ENCODE measurements at regions not wholly inside any gene's neighbourhood (a gene's known extent, or its start where the extent isn't known, plus 50 kb on each side); places are given as distances from the start of the nearest gene placed in this dataset.

GRCh38 chr2:67339234-67339885 lies 57.8 kb upstream of the ETAA1 start:
- Histone ChIP-seq H2BK5ac (ENCODE audit: low read depth, low read length, poor library complexity, severe bottlenecking) (no peak overlapping the region), H4K8ac (ENCODE audit: low read length) (no peak overlapping the region), H2BK120ac (ENCODE audit: low read depth, low read length) (no peak overlapping the region), H2BK12ac (ENCODE audit: low read length in 2 of 2) (no peak overlapping the region), H2AK5ac (ENCODE audit: low read length, severe bottlenecking) (no peak overlapping the region), H3K9me3 (ENCODE audit: control insufficient read depth, low read length) (no peaks in the 10 kb centered on the region), H3K18ac (ENCODE audit: low read depth in 1 of 2, low read length in 2 of 2) (no peak overlapping the region), H2AFZ (ENCODE audit: low read depth, low read length) (no peak overlapping the region), H3K4me3 (ENCODE audit: insufficient read depth in 1 of 2, low read depth in 1 of 2, low read length in 2 of 2) (no peak overlapping the region), H3K79me1 (replicated peaks; ENCODE audit: low read length, poor library complexity, severe bottlenecking) (no peaks in the 10 kb centered on the region), H3K9ac (ENCODE audit: low read length) (no peak overlapping the region), H3K23ac (ENCODE audit: low read length in 2 of 2) (no peak overlapping the region), H3K4me2 (ENCODE audit: low read length, poor library complexity, severe bottlenecking) (no peak overlapping the region), H3K14ac (ENCODE audit: low read length in 2 of 2) (no peak overlapping the region), H3K4ac (ENCODE audit: low read depth in 1 of 2, low read length in 2 of 2) (no peak overlapping the region), H3K36me3 (ENCODE audit: control insufficient read depth in 1 of 2, insufficient read depth in 2 of 2, low read depth in 1 of 2, low read length in 2 of 2) (no peaks in the 10 kb centered on the region), H3K27me3 (ENCODE audit: control insufficient read depth in 1 of 2, insufficient read depth in 1 of 2, low read length in 2 of 2) (no peaks in the 10 kb centered on the region), H3K27ac (ENCODE audit: low read length, poor library complexity, severe bottlenecking) (no peak overlapping the region), H3K4me1 (ENCODE audit: control insufficient read depth, insufficient read depth, low read depth, low read length) (no peaks in the 10 kb centered on the region), H2BK15ac (ENCODE audit: low read depth, poor library complexity, severe bottlenecking) (no peak overlapping the region), H4K91ac (ENCODE audit: low read length) (no peak overlapping the region)
- DNase-seq = no peak
- 82% methylated on average over 3 of the region's 4 CpGs for WGBS

GRCh38 chr2:67340133-67341011 lies 56.8 kb upstream of the ETAA1 start:
- no peaks in the 10 kb centered on the region for H3K27me3 ChIP-seq (ENCODE audit: control insufficient read depth in 1 of 2, insufficient read depth in 1 of 2, low read length in 2 of 2)
- no peak overlapping the region for H3K27ac ChIP-seq (ENCODE audit: low read length, poor library complexity, severe bottlenecking)
- no peak overlapping the region for H2AFZ ChIP-seq (ENCODE audit: low read depth, low read length)
- no peaks in the 10 kb centered on the region for H3K36me3 ChIP-seq (ENCODE audit: control insufficient read depth in 1 of 2, insufficient read depth in 2 of 2, low read depth in 1 of 2, low read length in 2 of 2)
- H3K4ac ChIP-seq (ENCODE audit: low read depth in 1 of 2, low read length in 2 of 2) = no peak overlapping the region
- H4K8ac ChIP-seq (ENCODE audit: low read length) = no peak overlapping the region
- no peaks in the 10 kb centered on the region for H3K9me3 ChIP-seq (ENCODE audit: control insufficient read depth, low read length)
- H3K4me3 ChIP-seq (ENCODE audit: insufficient read depth in 1 of 2, low read depth in 1 of 2, low read length in 2 of 2) = no peak overlapping the region
- H3K18ac ChIP-seq (ENCODE audit: low read depth in 1 of 2, low read length in 2 of 2) = no peak overlapping the region
- H2BK120ac ChIP-seq (ENCODE audit: low read depth, low read length) = no peak overlapping the region
- no peak for DNase-seq
- no peak overlapping the region for H3K4me2 ChIP-seq (ENCODE audit: low read length, poor library complexity, severe bottlenecking)
- H2BK12ac ChIP-seq (ENCODE audit: low read length in 2 of 2) = peak overlapping the region in 1 of 2 experiments; percentile 31
- H4K91ac ChIP-seq (ENCODE audit: low read length) = no peak overlapping the region
- no peak overlapping the region for H3K23ac ChIP-seq (ENCODE audit: low read length in 2 of 2)
- no peak overlapping the region for H3K9ac ChIP-seq (ENCODE audit: low read length)
- 78% methylated on average over 6 of the region's 7 CpGs for WGBS
- no peak overlapping the region for H2BK5ac ChIP-seq (ENCODE audit: low read depth, low read length, poor library complexity, severe bottlenecking)
- H3K14ac ChIP-seq (ENCODE audit: low read length in 2 of 2) = no peak overlapping the region
- no peaks in the 10 kb centered on the region for H3K79me1 ChIP-seq (replicated peaks; ENCODE audit: low read length, poor library complexity, severe bottlenecking)
- H3K4me1 ChIP-seq (ENCODE audit: control insufficient read depth, insufficient read depth, low read depth, low read length) = no peaks in the 10 kb centered on the region
- H2BK15ac ChIP-seq (ENCODE audit: low read depth, poor library complexity, severe bottlenecking) = no peak overlapping the region
- no peak overlapping the region for H2AK5ac ChIP-seq (ENCODE audit: low read length, severe bottlenecking)

- H3K23ac ChIP-seq (ENCODE audit: low read length in 2 of 2) = no peak overlapping the region
- WGBS = 97% methylated on average over 1 of the region's 1 CpG
- H3K79me1 ChIP-seq (replicated peaks; ENCODE audit: low read length, poor library complexity, severe bottlenecking) = no peaks in the 10 kb centered on the region
- H3K36me3 ChIP-seq (ENCODE audit: control insufficient read depth in 1 of 2, insufficient read depth in 2 of 2, low read depth in 1 of 2, low read length in 2 of 2) = no peaks in the 10 kb centered on the region
- DNase-seq = no peak
- H4K91ac ChIP-seq (ENCODE audit: low read length) = no peak overlapping the region
- no peak overlapping the region for H3K9ac ChIP-seq (ENCODE audit: low read length)
- no peak overlapping the region for H2BK15ac ChIP-seq (ENCODE audit: low read depth, poor library complexity, severe bottlenecking)
- H3K4me1 ChIP-seq (ENCODE audit: control insufficient read depth, insufficient read depth, low read depth, low read length) = no peaks in the 10 kb centered on the region
- H3K18ac ChIP-seq (ENCODE audit: low read depth in 1 of 2, low read length in 2 of 2) = no peak overlapping the region
- H2AFZ ChIP-seq (ENCODE audit: low read depth, low read length) = no peak overlapping the region
- no peak overlapping the region for H3K4me2 ChIP-seq (ENCODE audit: low read length, poor library complexity, severe bottlenecking)
- H3K27ac ChIP-seq (ENCODE audit: low read length, poor library complexity, severe bottlenecking) = no peak overlapping the region
- no peak overlapping the region for H2BK12ac ChIP-seq (ENCODE audit: low read length in 2 of 2)
- H3K4me3 ChIP-seq (ENCODE audit: insufficient read depth in 1 of 2, low read depth in 1 of 2, low read length in 2 of 2) = no peak overlapping the region
- H2AK5ac ChIP-seq (ENCODE audit: low read length, severe bottlenecking) = no peak overlapping the region
- H3K27me3 ChIP-seq (ENCODE audit: control insufficient read depth in 1 of 2, insufficient read depth in 1 of 2, low read length in 2 of 2) = no peaks in the 10 kb centered on the region
- no peak overlapping the region for H4K8ac ChIP-seq (ENCODE audit: low read length)
- H2BK120ac ChIP-seq (ENCODE audit: low read depth, low read length) = no peak overlapping the region
- no peak overlapping the region for H3K14ac ChIP-seq (ENCODE audit: low read length in 2 of 2)
- H2BK5ac ChIP-seq (ENCODE audit: low read depth, low read length, poor library complexity, severe bottlenecking) = no peak overlapping the region
- H3K9me3 ChIP-seq (ENCODE audit: control insufficient read depth, low read length) = no peaks in the 10 kb centered on the region
- no peak overlapping the region for H3K4ac ChIP-seq (ENCODE audit: low read depth in 1 of 2, low read length in 2 of 2)
Observed at GRCh38 chr2:67341012-67341318, 56.2 kb upstream of the ETAA1 start.

DNA sequence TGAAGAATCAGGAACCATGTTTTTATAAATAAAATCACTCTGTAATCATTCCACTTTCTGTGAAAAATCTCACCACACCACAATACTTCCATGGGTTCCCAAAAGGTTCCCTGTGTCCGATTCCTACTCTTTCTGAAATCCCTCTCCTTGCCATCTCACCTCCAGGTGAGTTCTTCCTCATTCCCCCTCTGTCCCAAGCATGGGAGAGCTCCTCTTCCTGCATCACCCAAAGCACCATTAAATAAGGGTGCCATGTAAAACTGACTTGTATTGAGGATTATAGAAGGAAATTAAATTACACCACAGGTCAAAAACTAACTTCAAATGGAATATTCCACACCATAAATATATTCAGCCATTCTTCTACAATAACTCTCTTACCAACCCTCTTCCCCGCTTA lies 55.8 kb upstream of the ETAA1 start:
- H2AFZ ChIP-seq (ENCODE audit: low read depth, low read length) = no peak overlapping the region
- H3K27ac ChIP-seq (ENCODE audit: low read length, poor library complexity, severe bottlenecking) = no peak overlapping the region
- no peak overlapping the region for H2BK120ac ChIP-seq (ENCODE audit: low read depth, low read length)
- H3K36me3 ChIP-seq (ENCODE audit: control insufficient read depth in 1 of 2, insufficient read depth in 2 of 2, low read depth in 1 of 2, low read length in 2 of 2) = no peaks in the 10 kb centered on the region
- no peak overlapping the region for H3K4me2 ChIP-seq (ENCODE audit: low read length, poor library complexity, severe bottlenecking)
- no peaks in the 10 kb centered on the region for H3K79me1 ChIP-seq (replicated peaks; ENCODE audit: low read length, poor library complexity, severe bottlenecking)
- no peak overlapping the region for H3K4me3 ChIP-seq (ENCODE audit: insufficient read depth in 1 of 2, low read depth in 1 of 2, low read length in 2 of 2)
- H3K27me3 ChIP-seq (ENCODE audit: control insufficient read depth in 1 of 2, insufficient read depth in 1 of 2, low read length in 2 of 2) = no peaks in the 10 kb centered on the region
- H4K8ac ChIP-seq (ENCODE audit: low read length) = no peak overlapping the region
- 96% methylated on average over 2 of the region's 2 CpGs for WGBS
- no peak overlapping the region for H3K9ac ChIP-seq (ENCODE audit: low read length)
- H3K4me1 ChIP-seq (ENCODE audit: control insufficient read depth, insufficient read depth, low read depth, low read length) = no peaks in the 10 kb centered on the region
- H3K18ac ChIP-seq (ENCODE audit: low read depth in 1 of 2, low read length in 2 of 2) = no peak overlapping the region
- no peak overlapping the region for H4K91ac ChIP-seq (ENCODE audit: low read length)
- H2BK15ac ChIP-seq (ENCODE audit: low read depth, poor library complexity, severe bottlenecking) = no peak overlapping the region
- no peak overlapping the region for H2BK12ac ChIP-seq (ENCODE audit: low read length in 2 of 2)
- DNase-seq = no peak
- H3K9me3 ChIP-seq (ENCODE audit: control insufficient read depth, low read length) = no peaks in the 10 kb centered on the region
- no peak overlapping the region for H3K14ac ChIP-seq (ENCODE audit: low read length in 2 of 2)
- no peak overlapping the region for H2AK5ac ChIP-seq (ENCODE audit: low read length, severe bottlenecking)
- H2BK5ac ChIP-seq (ENCODE audit: low read depth, low read length, poor library complexity, severe bottlenecking) = no peak overlapping the region
- no peak overlapping the region for H3K4ac ChIP-seq (ENCODE audit: low read depth in 1 of 2, low read length in 2 of 2)
- no peak overlapping the region for H3K23ac ChIP-seq (ENCODE audit: low read length in 2 of 2)

Measured in mesenchymal stem cell (in vitro differentiated cells and primary cell).